Hematopoietic multipotent progenitor cell (in vitro differentiated cells): ENCODE measurements at regions not wholly inside any gene's neighbourhood (a gene's known extent, or its start where the extent isn't known, plus 50 kb on each side); places are given as distances from the start of the nearest gene placed in this dataset.
"Not testable (repeated sequence)": the region's sequence is repeated elsewhere in the genome, so short reads cannot be mapped to it uniquely, and the experiment has no call there.

Source experiments
- DNase-seq, 3 donors: peaks; one replicate each; pipeline ENCODE4 v3.0.0-alpha.2; 2011 to 2015; ENCODE audit warnings: low read depth in 2 of 3, low spot score in 2 of 3

DNA sequence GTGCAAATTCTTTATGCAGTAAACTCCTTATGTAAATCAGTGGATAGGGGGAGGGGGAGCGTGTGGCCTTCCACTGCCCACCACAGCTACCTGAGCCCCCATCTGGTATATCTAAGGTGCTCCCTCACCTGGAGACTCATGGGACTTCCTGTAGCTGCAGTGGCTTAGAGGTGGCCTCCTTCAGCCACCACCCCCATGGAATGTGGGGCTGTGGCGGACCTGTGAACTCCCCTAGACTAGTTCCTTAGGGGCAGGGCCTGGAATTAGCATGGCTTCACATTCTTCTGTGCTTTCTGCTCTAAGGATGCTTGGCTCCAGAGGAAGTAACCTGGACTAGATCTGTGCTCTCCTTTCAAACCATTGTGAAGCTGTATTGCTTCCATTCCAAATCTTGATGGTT is 550.5 kb upstream of the COBL start:
- DNase-seq, result no peak

DNA sequence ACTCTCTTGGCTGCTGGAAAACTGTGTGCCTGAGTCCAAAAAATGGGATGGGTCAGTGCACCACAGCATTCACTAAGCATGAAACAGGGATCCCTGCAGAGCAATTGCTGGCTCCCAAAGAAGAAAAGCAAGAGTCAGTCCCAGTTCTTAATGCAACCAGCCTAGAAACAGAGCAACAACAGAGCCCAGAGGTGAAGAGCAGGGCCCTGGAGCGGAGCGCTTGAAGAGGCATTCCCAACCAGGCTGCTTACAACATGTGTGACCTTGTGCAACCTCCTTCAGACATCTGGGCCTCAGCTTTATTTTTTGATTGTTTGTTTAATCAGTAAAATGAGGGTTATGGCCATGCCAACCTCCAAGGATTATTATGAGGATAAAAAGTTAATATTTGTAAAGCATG is 543.7 kb upstream of the COBL start:
- no peak for DNase-seq

DNA sequence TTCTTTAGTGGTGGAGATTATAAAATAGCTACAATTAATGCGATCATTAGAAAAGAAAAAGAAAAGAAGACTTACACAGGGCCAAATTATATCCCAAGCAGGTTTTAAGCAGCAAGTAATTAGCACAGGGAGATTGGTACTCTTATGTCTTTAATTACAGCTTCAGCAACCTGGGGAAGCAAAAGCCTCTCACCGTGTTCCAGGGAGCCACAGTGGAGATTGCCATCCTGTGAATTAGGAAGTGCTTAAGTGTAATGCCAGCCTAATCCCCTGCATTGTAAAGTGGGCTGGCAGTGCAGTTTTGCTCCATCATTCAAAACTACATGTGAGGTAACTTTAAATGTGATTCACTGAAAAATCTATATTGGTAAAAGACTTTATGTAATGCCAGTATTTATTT is 533.5 kb upstream of the COBL start:
- no peak for DNase-seq

DNA sequence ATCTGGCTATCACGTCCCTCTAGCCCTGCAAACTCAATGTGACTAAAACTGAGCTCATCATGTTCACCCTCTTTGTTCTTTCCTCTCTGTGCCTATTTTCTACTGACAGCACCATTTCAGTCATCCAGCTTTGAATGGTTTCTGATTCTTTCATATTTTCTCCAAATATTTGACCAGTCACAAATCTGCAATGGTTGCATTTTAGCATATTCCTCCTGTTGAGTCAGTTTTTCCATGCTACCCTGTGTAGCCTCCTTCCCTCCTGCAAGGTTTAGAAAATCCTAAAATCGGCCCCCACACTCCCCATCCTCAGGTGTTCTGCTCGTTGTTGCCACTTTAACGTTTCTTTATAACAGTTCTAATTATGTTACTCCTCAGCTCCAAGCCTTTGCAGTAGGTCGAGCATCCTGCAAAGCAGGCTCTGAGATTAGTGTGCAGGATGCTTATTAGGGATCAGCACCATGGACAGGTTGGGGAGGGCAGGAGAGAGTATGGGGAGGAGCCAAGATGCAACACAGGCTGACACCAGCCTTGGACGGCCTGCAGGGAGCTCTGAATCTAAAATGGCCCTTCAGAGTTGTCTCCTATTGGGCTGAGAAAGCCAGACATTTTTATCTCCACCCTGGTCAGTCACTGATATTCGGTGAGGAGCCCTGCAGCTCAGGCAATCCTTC is 531.0 kb upstream of the COBL start:
- DNase-seq, result no peak

DNA sequence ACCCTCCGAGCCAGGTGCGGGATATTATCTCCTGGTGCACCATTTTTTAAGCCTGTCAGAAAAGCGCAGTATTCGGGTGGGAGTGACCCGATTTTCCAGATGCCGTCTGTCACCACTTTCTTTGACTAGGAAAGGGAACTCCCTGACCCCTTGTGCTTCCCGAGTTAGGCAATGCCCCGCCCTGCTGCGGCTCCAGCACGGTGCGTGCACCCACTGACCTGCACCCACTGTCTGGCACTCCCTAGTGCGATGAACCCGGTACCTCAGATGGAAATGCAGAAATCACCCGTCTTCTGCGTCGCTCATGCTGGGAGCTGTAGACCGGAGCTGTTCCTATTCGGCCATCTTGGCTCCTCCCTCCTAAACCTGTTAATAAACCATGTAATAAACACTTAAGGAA is 522.5 kb upstream of the COBL start:
- DNase-seq, result not testable (repeated sequence)

DNA sequence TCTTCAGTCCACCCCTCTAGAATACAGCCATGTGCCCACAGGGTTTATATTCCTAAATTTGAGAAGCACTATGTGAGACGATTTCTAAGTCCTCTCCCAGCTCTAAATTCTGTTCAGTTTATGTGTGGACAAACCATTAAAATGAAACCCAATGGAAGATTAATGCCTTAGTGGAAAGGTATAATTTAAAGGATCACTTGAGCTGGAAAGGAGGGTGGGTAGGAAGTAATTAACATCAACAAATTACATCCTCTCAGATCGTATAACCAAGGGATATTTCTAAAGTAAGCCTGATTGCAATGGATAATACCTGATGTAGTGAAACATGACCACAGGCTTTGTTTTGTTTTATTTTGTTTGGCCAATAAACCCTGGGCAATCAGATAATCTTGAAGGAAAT is 511.0 kb upstream of the COBL start:
- no peak for DNase-seq

DNA sequence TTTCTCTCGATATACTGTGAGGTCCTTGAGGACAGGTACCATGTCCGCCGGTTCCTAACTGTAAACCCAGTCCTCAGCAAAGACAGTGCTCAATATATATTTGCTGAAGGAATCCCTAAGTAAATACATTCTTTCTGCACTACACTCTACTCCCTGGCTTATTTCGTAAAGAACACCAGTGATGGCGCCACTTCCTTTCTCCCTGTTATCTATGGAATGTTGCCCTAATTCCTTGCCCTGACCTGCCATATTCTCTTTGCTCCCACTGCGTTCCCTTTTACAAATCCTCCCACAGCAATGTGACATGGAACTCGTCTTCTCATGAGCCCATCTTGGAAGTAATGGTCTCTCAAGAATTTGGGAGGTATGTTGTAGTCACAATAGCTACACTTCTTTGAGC is 507.4 kb upstream of the COBL start:
- no peak for DNase-seq

DNA sequence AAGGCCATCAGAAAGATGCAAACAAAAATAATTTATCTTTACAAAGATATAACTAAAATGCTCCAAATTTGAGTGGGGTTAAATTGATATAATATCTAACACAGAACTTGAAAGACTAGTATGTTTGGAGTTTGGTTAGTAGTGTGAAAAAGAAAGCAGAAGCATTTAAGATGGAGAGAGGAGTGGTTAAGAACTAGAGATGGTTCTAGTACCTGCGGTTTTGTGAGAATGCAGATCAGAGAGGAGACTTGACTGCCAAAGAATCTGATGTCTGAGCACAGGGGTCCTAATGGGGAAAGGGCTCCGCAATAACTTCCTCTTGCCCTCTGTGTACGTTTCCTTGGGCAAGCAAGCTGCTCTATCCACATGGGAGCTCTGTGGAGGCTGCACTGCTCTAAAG is 506.8 kb upstream of the COBL start:
- no peak for DNase-seq

DNA sequence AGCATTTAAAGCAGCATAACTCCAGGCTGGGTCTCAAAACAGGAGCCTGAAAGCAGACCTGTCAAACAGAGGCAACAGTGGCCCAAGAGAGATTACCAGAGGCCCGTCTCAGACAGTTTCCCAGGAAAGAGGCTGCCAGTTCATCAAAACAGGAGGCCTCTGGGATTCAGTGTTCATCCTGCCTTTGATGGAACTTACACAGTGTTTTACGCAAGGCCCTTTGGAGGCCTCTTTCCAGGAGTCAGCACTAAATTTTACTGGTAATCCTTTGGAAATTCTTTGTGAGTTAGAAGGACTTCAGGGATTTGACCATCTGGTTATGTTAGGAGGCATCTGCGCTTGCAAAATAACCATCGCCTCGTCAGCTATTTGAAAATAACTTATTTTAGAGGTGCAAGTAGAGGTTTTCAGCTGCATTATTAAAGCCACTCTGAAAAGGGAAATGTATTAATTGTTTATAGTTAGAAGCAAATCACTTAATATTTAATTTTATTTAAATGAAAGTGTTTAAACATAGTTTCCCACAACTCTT is 501.2 kb upstream of the COBL start:
- no peak for DNase-seq

DNA sequence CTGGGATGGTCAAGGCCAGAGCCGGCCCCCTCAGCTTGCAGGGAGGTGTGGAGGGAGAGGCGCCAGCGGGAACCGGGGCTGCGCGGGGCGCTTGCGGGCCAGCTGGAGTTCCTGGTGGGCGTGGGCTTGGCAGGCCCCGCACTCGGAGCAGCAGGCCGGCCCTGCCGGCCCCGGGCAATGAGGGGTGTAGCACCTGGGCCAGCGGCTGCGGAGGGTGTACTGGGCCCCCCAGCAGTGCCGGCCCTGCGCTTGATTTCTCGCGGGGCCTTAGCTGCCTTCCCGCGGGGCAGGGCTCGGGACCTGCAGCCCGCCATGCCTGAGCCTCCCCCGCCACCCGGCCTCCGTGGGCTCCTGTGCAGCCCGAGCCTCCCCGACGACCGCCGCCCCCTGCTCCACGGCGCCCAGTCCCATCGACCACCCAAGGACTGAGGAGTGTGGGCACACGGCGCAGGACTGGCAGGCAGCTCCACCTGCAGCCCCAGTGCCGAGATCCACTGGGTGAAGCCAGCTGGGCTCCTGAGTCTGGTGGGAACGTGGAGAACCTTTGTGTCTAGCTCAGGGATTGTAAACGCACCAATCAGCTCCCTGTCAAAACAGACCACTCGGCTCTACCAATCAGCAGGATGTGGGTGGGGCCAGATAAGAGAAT is 489.3 kb upstream of the COBL start:
- DNase-seq, result not testable (repeated sequence)

DNA sequence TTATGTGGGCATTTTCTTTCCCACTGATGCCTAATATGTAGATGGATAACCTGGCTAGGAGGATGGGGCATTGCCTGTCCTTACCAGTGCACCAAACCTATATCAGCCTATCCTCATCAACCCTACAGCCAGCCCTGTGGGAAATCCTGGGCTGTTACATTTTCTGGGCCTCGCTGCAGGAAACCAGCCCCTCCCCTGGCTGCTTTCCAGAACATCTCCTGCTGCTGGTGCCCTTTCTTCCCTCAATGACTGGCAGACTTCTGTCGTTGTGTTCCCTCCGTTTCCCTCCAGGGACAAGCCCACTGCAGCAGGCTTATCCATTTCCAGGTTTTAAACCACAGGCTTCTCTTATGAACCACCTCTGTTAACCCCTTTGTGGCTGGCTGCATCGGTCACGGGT is 486.1 kb upstream of the COBL start:
- DNase-seq, result no peak

DNA sequence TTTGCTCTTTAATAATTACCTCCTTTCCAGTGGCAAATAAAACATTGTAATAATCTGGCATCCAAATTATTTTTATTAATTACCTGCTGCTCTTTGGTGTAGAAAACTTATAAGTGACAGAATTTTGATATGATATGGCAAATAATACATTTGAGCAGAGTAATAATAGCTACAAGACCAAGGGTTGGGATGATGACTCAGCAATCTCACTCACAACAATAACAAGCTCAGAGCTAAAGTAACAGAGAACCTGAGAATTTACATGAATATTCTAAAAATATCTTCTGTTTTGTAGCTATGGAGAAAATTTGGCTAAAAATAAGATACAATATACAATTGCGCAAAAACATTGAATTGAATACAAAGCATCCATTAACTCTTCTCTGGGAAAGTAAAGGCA is 480.8 kb upstream of the COBL start:
- no peak for DNase-seq

DNA sequence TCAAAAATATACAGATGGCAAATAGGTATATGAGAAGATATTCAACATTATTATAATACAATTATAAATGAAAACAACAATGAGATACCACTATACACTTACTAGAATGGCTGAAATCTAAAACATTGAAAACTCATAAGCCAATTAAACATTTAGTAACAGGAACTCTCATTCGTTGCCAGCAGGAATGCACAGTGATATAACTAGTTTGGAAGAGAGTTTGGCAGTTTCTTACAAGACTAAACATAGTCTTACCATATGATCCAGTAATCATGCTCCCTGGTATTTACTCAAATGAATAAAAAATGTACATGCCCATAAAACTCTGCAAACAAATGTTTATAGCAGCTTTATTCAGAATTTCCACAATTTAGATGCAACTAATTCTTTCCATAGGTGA is 476.2 kb upstream of the COBL start:
- no peak for DNase-seq

DNA sequence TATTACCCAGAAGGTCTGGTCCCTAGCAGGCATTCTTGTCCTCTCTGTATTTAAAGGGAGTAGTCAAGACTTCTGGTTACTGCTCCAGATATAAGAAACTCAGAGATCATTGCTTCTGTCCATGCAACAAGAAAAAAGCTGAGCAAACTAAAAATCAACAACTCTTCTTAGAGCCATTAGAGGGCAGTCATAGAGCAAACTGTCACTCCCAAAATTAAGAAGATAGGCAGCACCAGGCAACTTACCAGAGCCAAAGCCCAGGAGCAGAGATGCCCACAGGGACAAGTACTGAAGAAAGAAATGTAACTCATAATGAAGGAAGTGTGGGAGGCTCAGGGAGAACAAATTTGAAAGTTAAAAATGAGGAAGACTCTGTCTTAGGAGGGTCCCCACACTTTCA is 472.9 kb upstream of the COBL start:
- no peak for DNase-seq

DNA sequence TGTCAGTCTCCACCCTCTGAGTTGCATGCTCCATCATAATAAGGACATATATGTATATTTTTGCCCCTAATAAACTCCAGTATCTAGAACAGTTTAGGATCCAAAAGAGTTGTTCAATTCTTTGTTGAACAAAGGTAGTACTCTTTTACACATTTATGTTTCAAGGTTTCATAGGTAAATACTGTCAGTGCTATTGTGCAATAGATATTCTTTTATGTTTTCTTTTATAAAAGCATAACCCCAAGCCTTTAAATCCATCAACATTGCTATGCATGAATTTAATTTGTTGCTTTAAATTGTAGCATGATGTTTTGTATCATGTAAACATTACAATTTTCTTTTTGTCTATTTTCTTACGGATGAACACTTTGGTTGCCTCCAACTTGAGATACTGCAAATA is 469.7 kb upstream of the COBL start:
- DNase-seq, result no peak

DNA sequence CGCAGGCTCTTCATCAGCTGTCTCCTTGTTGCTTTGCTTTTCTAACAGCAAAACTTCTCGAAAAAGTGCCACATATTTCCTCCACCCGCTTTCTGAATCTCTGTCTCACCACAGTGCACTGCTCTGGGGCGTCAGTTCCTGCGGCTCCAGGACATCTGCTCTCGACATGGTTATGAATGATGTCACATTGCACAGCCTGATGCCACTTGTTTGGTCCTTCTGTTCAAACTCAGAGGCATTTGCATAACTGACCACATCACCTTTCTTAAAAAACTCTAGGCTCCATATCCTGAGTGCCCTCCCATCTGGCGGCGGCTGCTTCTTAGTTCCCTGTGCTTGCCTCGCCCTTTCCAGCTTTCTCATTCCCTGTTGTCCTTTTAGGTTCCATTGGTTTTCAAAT is 469.3 kb upstream of the COBL start:
- no peak for DNase-seq

DNA sequence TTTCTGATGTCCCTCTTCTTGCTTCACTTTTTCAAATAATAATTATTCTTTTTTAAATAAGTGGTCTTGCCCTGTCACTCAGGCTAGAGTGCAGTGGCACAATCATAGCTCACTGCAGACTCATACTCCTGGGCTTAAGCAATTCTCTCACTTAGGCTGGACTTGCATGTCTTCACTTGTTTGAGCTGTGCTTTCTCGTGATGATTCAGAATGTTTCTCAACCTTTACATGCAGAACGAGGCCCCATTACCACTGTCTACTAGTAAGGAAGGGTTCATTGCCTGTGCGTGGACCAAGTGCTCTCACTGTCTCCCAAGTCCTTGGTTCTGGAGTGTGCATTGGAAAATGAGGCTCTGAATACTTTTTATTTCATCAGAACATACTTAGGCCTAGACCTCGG is 468.6 kb upstream of the COBL start:
- DNase-seq, result no peak

DNA sequence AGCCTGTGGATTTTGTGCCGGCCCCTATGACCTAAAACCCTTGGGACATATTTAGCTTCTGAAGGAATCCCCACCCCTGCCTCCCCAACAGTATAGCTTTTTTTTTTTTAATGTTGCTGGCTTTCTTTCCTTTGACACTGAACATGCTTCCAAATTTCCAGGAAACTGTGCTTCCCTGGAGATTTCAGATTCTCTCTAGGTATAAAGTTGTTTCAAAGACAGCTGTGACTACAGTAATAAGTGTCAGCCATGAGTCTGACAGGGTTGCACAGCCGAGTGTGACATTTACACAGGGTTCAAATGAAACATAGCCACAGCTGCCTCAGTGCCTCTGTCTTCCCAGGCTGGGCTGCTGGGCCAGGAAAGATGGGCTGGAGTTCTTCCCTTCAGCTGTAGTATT is 466.6 kb upstream of the COBL start:
- no peak for DNase-seq

DNA sequence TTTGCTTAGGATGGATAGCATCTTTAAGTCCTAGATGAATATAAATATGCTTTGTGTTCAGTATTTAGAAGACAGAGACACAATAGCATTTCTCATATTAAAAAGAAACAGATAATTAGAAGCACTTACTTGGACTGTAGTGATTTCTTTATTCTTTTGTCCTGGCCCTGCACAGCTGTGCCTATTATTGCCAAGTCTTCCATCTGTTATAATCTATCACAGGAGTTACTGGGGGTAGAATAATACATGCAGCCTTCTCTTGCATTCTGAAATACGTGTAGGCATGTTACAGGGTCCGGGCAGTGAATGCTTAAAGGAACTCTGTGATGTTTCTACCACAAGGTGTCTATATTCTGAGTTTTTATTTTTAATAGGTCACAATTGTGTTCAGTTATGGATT is 461.5 kb upstream of the COBL start:
- DNase-seq, result no peak

DNA sequence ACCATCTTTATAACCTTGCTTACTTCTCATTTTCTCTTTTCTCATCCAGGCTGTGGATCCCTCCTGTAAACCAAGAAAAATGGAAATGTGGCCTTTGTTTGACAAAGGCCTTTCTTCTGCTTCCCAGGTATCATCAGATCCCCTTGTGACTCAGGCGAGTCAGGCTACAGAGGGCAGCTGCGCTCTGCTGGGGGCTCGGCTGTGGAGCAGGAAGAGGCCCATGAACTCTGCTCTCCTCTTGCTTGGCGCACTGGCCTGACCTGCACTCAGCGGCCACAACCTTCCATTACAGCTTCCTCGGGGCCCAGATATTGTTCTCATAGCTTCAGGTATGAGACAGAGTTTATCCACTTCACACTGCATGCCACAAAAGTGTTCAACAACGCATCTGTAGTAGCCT is 457.6 kb upstream of the COBL start:
- no peak for DNase-seq

DNA sequence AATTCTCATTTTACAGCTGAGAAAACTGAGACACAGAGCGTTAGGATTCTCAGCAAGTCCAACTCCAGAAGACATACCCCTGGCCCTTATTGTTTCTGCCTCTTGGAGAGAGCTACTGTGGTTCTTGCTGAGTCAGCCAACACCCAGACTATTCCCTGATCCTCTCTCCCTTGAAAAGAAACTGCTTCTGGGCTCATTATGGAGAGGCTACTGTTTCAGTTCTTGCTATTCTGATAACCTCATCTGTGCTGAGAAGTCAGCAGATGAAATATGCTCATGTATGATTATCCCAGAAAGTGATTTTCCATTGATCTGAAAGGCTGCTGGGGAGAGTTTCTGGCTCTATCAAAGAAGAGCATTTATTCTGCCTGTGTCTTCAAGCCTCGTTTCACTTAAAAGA is 455.6 kb upstream of the COBL start:
- DNase-seq, result no peak

DNA sequence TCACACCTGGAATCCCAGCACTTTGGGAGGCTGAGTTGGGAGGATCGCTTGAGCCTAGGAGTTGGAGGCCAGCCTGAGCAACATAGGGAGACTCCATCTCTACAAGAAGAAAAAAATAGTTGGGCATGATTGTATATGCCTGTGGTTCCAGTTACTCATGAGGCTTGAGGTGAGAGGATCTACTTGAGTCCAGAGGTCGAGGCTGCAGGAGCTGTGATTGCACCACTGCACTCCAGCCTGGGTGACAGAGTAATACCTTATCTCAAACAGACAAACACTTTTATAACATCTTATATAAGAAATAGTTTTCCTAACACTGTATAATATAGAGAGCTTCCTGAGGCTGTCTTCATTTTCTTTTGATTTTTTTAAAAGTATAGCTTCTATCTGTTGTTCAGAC is 448.4 kb upstream of the COBL start:
- DNase-seq, result no peak

DNA sequence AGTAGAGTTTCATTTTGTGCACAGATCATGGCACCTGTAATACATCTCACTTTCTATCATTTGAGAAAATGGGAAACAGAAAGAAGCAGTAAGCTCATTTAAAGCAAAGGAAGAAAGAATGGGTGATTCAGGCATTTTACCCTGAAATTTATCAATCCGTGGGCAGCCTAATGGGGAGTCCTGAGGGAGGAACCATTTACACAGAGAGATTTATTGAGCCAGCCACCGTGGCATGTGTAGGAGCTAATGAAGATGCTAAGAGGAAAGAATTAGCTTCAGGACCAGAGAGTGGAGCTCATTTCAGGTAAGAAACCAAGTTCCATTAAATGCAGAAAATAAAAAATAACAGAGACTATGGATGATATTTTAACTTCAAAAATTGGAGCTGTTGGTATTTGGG is 443.4 kb upstream of the COBL start:
- DNase-seq, result no peak
